Activated CD4-positive, alpha-beta T cell treated with anti-CD3 and anti-CD28 coated beads, Interleukin-2, amount 50 U/mL, for 48 hours (primary cell): ENCODE measurements at regions not wholly inside any gene's neighbourhood (a gene's known extent, or its start where the extent isn't known, plus 50 kb on each side); places are given as distances from the start of the nearest gene placed in this dataset.
"Not testable (repeated sequence)": the region's sequence is repeated elsewhere in the genome, so short reads cannot be mapped to it uniquely, and the experiment has no call there.

Experiments used
- DNase-seq, 2 experiments: peaks; one replicate each; pipeline ENCODE4 v3.0.0-alpha.2; 2020

- no peak for DNase-seq
Observed at GRCh38 chrY:14356154-14356553, 168.2 kb upstream of the NLGN4Y start.

- no peak for DNase-seq
Observed at GRCh38 chrY:14360748-14361500, 163.4 kb upstream of the NLGN4Y start.

DNA sequence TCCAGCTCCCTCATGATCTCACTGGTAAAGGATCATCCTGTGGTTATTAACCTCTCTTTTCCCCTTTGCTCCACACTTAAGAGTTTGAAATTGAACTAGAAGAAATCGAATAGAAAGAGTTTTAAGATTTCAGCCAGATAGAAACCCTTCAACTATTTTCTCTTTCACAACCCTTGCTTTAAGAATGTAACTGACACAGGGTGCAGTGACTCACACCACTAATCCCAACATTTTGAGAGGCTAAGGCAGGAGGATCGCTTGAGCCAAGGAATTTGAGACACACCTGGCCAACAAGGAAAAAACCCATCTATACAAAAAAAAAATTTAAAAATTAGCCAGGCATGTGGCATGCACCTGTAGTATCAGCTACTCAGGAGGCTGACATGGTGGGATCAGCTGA, 150.7 kb upstream of the NLGN4Y start:
- no peak for DNase-seq

- DNase-seq: no peak
Observed at GRCh38 chrY:14378217-14378616, 146.1 kb upstream of the NLGN4Y start.

GRCh38 chrY:14410549-14411030, 113.7 kb upstream of the NLGN4Y start:
- not testable (repeated sequence) for DNase-seq

GRCh38 chrY:14411334-14411733, 113.0 kb upstream of the NLGN4Y start:
- DNase-seq: no peak

GRCh38 chrY:14436546-14436945, 87.8 kb upstream of the NLGN4Y start:
- no peak for DNase-seq

DNA sequence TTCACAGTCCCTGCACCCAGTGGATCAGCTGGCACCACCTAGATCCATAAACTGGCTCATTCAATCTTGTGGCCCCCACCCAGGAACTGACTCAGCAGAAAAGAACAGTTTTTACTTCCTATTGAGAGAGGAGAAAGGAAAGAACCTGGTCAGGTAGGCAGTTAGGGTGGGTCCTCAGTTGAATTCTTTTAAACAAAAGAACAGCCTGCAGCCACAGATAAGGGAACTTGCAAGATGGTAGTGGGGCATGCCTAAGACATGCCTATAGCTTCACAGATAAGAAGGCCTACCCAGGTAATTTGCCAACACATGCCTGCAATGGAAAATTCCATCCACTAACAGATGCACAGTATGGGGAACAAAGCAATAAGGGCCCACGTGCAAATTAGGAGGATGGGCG, 86.7 kb upstream of the NLGN4Y start:
- DNase-seq: no peak

DNA sequence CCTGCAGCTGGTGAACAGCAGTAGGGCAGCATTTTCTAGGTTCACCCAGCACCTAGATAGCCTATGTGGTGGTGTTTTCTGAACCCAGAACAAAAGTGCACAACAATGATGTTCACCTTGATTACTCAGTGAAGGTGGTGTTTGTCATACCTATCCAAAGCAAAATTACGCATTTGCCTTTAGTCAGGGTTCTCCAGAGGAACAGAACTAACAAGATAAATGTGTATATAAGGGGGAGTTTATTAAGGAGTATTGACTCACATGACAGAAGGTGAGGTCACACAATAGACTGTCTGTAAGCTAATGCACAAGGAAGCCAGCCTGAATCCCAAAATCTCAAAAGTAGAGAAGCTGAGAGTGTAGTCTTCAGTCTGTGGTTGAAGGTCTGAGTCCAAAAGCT, 85.9 kb upstream of the NLGN4Y start:
- no peak for DNase-seq

- no peak for DNase-seq
Observed at GRCh38 chrY:14444550-14444949, 79.8 kb upstream of the NLGN4Y start.

DNA sequence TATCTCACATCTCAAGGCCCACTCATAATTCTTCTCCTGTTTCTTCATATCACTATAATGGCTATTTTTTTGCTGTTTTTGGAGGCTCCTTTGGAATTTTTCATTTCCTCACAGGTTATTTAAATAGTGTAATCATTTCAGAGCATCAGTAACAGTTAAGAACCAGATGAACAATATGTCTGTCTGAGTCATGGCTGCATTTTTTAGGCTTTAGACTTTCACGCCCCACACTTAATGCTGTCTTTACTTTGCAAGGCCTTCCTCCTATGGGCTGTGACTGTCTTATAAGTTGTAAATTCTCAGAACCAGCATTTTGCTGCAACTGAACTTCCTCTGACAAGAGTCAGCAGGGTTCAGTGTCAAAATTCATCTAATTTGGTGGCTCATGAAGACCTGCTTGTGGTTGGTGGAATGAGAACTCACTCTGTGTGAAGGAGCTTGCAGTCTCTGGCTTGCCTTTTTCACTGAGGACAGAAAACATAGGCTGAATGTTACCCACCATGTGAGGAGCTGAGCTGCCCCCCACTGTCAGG, 56.1 kb upstream of the NLGN4Y start:
- no peak for DNase-seq

- no peak for DNase-seq
Observed at GRCh38 chrY:14472421-14472820, 51.9 kb upstream of the NLGN4Y start.

GRCh38 chrY:14473320-14473719, 51.0 kb upstream of the NLGN4Y start:
- DNase-seq: no peak
